ENCODE measurements at regions not wholly inside any gene's neighbourhood (a gene's known extent, or its start where the extent isn't known, plus 50 kb on each side); places are given as distances from the start of the nearest gene placed in this dataset.
A peak's percentile ranks its signal among the peaks of the same experiment; 100 is the strongest.
"Not testable (repeated sequence)": the region's sequence is repeated elsewhere in the genome, so short reads cannot be mapped to it uniquely, and the experiment has no call there.

- peak in 1 of 2 experiments; percentile 6 for DNase-seq
Observed at GRCh38 chr3:118760585-118761290, 273.9 kb downstream of the IGSF11 start.

DNA sequence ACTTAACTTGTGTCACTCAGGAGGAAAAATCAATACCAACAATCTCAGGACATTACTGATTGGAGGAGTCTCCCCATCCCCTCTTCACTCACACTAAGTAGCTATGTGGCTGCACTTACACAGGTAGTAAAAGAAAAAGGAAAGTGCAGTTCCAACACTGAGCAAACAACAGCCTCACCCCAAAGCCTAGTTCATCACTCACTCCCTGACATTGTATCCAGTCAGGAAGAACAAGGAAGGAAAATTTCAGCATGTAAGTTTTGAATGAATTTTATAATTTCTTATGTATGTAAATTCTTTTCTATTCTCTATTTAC, 273.4 kb downstream of the IGSF11 start:
- DNase-seq, result no peak

- DNase-seq, result no peak
Observed at GRCh38 chr3:118765636-118766305, 268.9 kb downstream of the IGSF11 start.

DNA sequence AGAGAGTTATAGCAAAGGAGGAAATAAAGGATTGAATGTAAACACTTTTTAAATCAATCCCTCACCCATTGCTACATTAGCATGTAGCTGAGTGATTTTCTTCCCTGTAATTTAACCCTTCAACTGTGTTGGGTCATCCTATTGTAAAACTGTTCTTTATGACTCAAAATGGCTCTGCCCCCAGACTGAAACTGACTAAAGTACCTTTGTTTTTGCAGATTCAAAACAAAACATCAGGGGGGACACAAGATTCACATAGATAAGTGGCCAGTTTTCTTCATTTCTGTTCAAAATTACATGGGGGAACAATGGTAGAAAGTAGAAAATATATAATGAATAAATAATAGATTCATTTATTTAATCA, 268.4 kb downstream of the IGSF11 start:
- DNase-seq, result no peak

- no peak for DNase-seq
Observed at GRCh38 chr3:118772036-118772435, 262.6 kb downstream of the IGSF11 start.

GRCh38 chr3:118772547-118773011, 262.1 kb downstream of the IGSF11 start:
- no peak for DNase-seq

GRCh38 chr3:118775021-118775420, 259.6 kb downstream of the IGSF11 start:
- no peak for DNase-seq

GRCh38 chr3:118778201-118778600, 256.4 kb downstream of the IGSF11 start:
- DNase-seq, result no peak

DNA sequence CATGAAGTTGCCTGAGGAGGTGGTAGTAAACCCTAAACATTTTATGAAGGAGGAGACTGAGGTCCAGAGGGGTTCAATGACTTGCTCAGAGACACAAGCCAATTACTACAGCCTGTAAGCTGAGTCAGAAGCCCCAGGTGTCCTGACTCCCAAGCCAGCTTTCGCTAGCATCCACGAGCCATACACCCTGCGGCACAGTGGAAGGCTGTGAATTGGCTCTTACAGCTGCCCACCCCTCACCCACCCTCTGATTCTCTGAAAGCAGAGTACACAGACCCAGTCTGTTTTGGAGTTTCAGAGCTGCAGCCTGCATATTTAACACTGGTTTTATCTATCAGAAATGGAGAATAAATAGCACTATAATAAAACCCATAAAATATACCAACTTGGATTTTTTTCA, 253.4 kb downstream of the IGSF11 start:
- DNase-seq, result no peak

- DNase-seq, result no peak
Observed at GRCh38 chr3:118781839-118782238, 252.8 kb downstream of the IGSF11 start.

GRCh38 chr3:118782755-118783202, 251.9 kb downstream of the IGSF11 start:
- no peak for DNase-seq

DNA sequence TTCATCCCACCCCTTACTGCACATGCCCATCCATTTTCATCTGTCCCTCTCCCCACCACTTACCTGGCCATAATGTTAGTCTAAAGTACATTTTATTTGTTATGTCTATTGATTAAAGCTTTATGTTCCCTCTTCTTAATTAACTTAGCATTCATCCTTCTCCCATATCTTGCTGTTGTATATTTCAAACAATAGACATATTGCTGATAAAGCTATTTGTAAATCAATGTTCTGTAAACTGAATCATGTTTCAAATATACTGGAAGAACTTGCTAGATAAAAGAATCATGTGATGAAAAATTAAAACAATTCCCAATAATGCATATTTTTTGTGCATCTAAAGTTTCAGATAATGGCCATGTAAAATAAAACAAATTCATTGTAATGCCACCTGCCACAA, 249.2 kb downstream of the IGSF11 start:
- DNase-seq, result no peak

GRCh38 chr3:118791246-118791645, 243.4 kb downstream of the IGSF11 start:
- DNase-seq, result no peak

DNA sequence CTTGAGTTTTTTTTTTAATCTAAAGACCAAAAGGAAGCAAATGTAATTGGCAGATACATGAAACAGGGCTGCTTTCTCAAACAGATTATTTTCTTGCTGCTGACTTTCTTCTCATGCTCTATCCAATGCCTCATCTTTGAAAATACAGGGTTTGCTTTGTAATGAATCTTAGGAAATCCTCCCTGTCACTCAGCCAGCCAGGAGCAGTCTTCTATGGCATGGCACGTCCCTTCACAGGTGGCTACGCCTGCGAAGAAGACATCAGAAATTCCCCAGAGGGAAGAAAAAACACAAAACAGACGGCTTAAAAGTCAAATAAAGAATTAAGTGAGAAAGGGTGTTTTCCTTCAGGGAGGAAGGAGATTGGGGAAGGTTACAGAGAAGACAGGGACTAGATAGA, 242.5 kb downstream of the IGSF11 start:
- DNase-seq, result no peak

- DNase-seq, result no peak
Observed at GRCh38 chr3:118793176-118793575, 241.5 kb downstream of the IGSF11 start.

GRCh38 chr3:118799303-118799702, 235.3 kb downstream of the IGSF11 start:
- DNase-seq, result no peak

DNA sequence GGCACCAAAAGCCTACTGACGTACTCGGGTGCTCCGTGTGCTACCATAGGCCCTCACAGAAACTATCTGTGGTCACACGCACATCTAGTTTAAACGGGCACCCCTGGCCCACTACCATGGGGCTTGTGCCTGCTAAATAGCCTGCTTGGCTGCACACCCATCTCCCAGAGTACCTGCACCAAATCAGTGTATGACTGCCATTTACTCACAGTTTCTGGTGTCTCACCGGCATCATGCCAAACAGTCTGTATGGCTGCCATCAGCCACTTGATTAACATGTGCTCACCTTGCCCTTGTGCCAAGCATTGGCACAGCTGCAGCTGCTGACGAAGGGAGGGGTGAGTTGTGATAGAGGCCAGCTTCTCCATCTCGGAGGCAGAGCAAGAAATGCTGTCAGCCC, 232.7 kb downstream of the IGSF11 start:
- DNase-seq, result no peak

DNA sequence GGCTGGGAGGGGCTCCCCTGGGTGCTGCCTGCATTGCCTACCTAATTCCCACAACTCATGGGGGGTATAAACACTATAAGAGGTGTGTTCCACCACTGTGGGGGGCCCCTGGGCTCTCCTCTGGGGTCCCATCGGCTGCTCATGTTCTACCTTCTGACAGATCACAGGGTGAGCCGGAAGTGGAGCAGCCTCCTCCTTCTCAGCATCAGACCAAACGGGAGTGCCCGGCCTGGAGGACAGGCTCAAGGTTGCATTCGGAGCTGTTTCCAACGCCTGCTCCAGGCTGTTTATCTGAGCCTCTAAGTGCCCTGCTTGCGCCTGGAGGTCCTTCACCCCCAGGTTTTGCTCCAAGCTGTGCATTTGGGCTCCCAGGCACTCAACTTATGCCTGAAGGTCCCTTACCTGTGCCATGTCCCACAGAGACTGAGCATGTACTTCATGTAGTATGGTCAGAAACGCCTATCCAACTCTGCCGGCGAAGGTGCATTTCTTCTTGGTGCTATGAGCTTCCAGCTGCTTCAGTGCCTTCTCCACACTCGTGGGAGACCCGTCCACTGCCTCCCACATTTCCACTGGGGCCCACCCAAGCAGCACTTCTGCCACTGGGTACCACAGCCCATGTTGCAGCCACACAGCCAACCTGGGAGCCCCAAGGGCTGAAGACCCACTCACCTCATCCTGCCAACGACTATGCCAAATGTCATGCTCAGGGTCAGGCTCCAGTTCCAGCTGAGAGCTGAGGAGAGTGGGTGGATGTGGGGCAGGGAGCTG, 232.1 kb downstream of the IGSF11 start:
- no peak for DNase-seq

GRCh38 chr3:118803096-118803476, 231.6 kb downstream of the IGSF11 start:
- no peak for DNase-seq

- no peak for DNase-seq
Observed at GRCh38 chr3:118805007-118805406, 229.6 kb downstream of the IGSF11 start.

DNA sequence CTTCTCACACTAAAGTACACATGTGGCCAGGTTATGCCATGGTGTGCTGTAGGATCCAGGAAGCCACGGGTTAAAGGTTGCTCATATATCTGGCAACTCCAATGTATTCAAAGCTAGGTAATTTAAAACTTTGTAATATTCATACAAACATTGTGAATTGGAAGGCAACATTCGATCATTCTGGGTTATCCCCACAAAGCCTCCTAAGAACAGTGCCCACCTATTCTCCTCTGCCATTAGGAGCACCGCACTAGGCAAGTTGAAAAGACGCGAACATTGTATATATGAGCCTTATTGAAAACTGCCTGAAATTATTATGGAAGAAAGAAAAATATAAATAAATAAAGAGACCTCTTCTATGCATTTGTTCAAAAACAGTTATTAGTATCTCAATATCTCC, 228.2 kb downstream of the IGSF11 start:
- DNase-seq, result no peak

DNA sequence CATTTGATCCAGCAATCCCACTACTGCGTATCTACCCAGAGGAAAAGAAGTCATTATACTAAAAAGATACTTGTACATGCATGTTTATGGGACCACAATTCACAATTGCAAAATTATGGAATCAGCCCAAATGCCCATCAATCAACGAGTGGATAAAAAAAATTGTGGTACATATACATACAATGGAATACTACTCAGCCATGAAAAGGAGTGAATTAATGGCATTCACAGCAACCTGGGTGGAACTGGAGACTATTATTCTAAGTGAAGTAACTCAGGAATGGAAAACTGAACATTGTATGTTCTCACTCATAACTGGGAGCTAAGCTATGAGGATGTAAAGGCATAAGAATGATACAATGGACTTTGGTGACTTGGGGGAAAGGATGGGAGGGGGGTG, 227.3 kb downstream of the IGSF11 start:
- not testable (repeated sequence) for DNase-seq

GRCh38 chr3:118808723-118809122, 225.9 kb downstream of the IGSF11 start:
- no peak for DNase-seq
